ENCODE measurements at regions not wholly inside any gene's neighbourhood (a gene's known extent, or its start where the extent isn't known, plus 50 kb on each side); places are given as distances from the start of the nearest gene placed in this dataset.

- no peaks in the 10 kb centered on the region for H3K9me3 Mint-ChIP-seq (ENCODE audit: unreplicated experiment)
- peaks cover under 1% of the 10 kb centered on the region for H3K4me1 Mint-ChIP-seq (ENCODE audit: unreplicated experiment)
- no peak for TF ChIP-seq CTCF (IDR thresholded peaks at IDR 0.05; ENCODE audit: unreplicated experiment)
- H3K4me3 Mint-ChIP-seq (ENCODE audit: unreplicated experiment) = no peak overlapping the region
- DNase-seq (ENCODE audit: low spot score) = no peak
- H3K27ac Mint-ChIP-seq (ENCODE audit: unreplicated experiment) = no peak overlapping the region
- peaks cover 13% of the 10 kb centered on the region for H3K36me3 Mint-ChIP-seq (ENCODE audit: low read depth, unreplicated experiment)
- peaks cover 5% of the 10 kb centered on the region for H3K27me3 Mint-ChIP-seq (ENCODE audit: unreplicated experiment)
Observed at GRCh38 chr15:66938114-66938830, 127.1 kb upstream of the SMAD3 start.

GRCh38 chr15:66939016-66939415 lies 126.4 kb upstream of the SMAD3 start:
- H3K27me3 Mint-ChIP-seq (ENCODE audit: unreplicated experiment) = peaks cover 5% of the 10 kb centered on the region
- H3K27ac Mint-ChIP-seq (ENCODE audit: unreplicated experiment) = no peak overlapping the region
- no peak for DNase-seq (ENCODE audit: low spot score)
- no peaks in the 10 kb centered on the region for H3K9me3 Mint-ChIP-seq (ENCODE audit: unreplicated experiment)
- H3K4me3 Mint-ChIP-seq (ENCODE audit: unreplicated experiment) = no peak overlapping the region
- peaks cover 13% of the 10 kb centered on the region for H3K36me3 Mint-ChIP-seq (ENCODE audit: low read depth, unreplicated experiment)
- no peak for TF ChIP-seq CTCF (IDR thresholded peaks at IDR 0.05; ENCODE audit: unreplicated experiment)
- no peaks in the 10 kb centered on the region for H3K4me1 Mint-ChIP-seq (ENCODE audit: unreplicated experiment)

GRCh38 chr15:66939451-66940023 lies 125.9 kb upstream of the SMAD3 start:
- no peak for DNase-seq (ENCODE audit: low spot score)
- no peak for TF ChIP-seq CTCF (IDR thresholded peaks at IDR 0.05; ENCODE audit: unreplicated experiment)
- no peaks in the 10 kb centered on the region for H3K4me1 Mint-ChIP-seq (ENCODE audit: unreplicated experiment)
- H3K27ac Mint-ChIP-seq (ENCODE audit: unreplicated experiment) = no peak overlapping the region
- H3K27me3 Mint-ChIP-seq (ENCODE audit: unreplicated experiment) = peaks cover 5% of the 10 kb centered on the region
- H3K36me3 Mint-ChIP-seq (ENCODE audit: low read depth, unreplicated experiment) = peaks cover 9% of the 10 kb centered on the region
- H3K4me3 Mint-ChIP-seq (ENCODE audit: unreplicated experiment) = no peak overlapping the region
- no peaks in the 10 kb centered on the region for H3K9me3 Mint-ChIP-seq (ENCODE audit: unreplicated experiment)

- Mint-ChIP-seq H3K27ac (ENCODE audit: unreplicated experiment) (no peak overlapping the region), H3K4me3 (ENCODE audit: unreplicated experiment) (no peak overlapping the region), H3K27me3 (ENCODE audit: unreplicated experiment) (peaks cover 5% of the 10 kb centered on the region), H3K36me3 (ENCODE audit: low read depth, unreplicated experiment) (peaks cover 6% of the 10 kb centered on the region), H3K9me3 (ENCODE audit: unreplicated experiment) (no peaks in the 10 kb centered on the region), H3K4me1 (ENCODE audit: unreplicated experiment) (no peaks in the 10 kb centered on the region)
- TF ChIP-seq CTCF (IDR thresholded peaks at IDR 0.05; ENCODE audit: unreplicated experiment) = no peak
- no peak for DNase-seq (ENCODE audit: low spot score)
Observed at GRCh38 chr15:66940368-66940767, 125.0 kb upstream of the SMAD3 start.

GRCh38 chr15:66941108-66941711 lies 124.2 kb upstream of the SMAD3 start:
- no peak for DNase-seq (ENCODE audit: low spot score)
- no peak overlapping the region for H3K27ac Mint-ChIP-seq (ENCODE audit: unreplicated experiment)
- peaks cover 5% of the 10 kb centered on the region for H3K27me3 Mint-ChIP-seq (ENCODE audit: unreplicated experiment)
- H3K36me3 Mint-ChIP-seq (ENCODE audit: low read depth, unreplicated experiment) = no peaks in the 10 kb centered on the region
- no peak overlapping the region for H3K4me3 Mint-ChIP-seq (ENCODE audit: unreplicated experiment)
- no peak for TF ChIP-seq CTCF (IDR thresholded peaks at IDR 0.05; ENCODE audit: unreplicated experiment)
- H3K9me3 Mint-ChIP-seq (ENCODE audit: unreplicated experiment) = no peaks in the 10 kb centered on the region
- H3K4me1 Mint-ChIP-seq (ENCODE audit: unreplicated experiment) = no peaks in the 10 kb centered on the region

Data from endothelial cell (in vitro differentiated cells).